ENCODE measurements at regions not wholly inside any gene's neighbourhood (a gene's known extent, or its start where the extent isn't known, plus 50 kb on each side); places are given as distances from the start of the nearest gene placed in this dataset.

DNA sequence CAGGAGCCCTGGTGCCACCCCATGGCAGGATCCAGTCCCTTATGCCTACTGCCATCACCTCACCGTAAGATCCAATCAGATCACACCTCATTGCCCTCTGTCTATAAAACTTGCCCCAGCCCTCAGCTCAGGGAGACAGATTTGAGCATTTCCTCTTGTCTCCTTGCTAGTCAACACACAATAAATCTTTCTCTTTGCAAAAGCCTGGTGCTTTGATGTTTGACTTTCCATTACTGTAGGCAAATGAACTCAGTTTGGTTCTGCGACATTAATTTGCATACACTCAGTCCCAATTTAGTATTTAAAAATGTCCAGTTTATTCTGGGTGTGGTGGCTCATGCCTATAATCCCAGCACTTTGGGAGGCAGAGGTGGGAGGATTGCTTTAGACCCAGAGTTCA, 188.4 kb downstream of the AEBP2 start:
- DNase-seq, result no peak

DNA sequence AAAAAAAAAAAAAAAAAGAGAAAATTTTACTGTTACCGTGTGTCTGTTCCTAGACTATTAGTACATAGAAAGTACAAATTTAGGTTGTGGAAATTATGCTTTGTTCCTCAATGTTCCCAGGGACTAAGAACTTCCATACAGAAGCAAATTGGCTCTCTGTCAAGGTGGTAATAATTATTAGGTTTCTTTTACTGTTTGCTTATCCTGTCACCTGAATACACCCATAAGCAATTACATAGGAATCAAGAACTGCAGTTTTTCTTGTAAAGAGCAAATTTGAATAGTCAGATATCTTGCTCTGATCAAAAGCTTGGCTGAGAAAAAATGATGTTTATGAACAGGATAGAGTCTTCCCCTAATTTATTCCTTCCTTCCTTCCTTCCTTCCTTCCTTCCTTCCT, 191.2 kb downstream of the AEBP2 start:
- no peak for DNase-seq

DNA sequence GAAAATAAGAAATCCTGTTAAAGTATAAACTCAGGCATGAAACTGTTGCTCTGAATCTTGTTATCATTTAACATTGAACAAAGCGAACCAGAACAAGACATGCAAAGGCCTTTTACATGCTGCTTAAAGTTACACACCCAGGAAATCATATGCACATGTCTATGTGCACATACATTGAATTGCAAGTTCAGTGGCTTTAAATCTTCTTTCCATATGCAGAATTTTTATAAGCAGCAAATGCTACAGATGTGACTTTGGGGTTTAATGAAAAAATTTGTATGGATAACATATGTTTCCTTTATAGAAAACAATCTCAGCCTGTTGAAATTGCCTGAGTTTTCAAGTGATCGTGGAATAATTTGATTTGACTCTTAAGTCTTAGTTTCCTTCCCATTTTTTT, 193.9 kb downstream of the AEBP2 start:
- no peak for DNase-seq

DNA sequence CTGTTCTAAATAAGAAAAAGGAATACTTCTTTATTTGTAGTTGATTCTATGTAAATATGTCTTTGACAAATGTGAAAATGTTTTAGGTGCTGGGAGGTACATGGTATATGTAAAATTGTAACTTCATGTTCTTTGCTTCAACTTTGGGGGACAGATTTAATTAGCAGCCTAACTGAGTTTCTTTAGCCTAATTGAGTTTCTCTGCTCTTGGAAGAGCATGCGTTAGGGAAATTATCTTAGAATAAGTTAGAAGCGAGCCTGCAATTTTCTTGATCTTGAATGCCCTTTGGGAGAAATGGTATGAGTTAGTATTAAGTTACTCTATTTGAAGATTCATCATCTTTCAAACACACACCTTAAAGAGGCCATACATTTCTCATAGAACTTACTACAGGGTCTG, 194.3 kb downstream of the AEBP2 start:
- no peak for DNase-seq

DNA sequence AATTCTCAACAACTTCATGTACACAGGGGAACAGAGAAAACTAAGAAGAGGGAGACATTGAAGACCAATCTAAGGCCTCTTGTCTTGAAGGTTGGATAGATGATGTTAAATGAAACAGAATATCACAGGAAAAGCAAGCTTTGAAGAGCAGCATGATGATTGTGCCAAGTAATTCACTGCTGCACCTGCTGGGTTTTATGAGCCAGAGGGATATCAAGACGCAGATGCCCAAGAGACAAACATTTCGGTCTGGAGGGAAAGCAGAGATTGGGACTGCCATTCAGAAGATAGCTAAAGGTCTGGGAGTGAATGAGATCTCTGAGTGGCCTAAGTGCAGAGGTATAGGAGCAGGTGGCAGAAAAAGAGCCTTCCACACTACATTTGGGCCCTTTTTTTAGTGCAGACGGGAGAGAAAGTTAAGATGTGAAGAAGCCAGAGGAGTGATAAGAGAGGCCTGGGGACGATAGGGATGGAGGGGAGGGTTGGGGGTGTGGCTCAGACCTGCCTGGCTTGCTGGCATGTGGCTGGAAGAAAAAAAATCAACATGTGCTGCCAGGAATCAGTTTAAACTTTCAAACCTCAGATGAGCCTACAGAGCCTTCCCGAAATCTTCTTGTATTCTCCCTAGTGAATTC, 200.6 kb downstream of the AEBP2 start:
- DNase-seq, result no peak

DNA sequence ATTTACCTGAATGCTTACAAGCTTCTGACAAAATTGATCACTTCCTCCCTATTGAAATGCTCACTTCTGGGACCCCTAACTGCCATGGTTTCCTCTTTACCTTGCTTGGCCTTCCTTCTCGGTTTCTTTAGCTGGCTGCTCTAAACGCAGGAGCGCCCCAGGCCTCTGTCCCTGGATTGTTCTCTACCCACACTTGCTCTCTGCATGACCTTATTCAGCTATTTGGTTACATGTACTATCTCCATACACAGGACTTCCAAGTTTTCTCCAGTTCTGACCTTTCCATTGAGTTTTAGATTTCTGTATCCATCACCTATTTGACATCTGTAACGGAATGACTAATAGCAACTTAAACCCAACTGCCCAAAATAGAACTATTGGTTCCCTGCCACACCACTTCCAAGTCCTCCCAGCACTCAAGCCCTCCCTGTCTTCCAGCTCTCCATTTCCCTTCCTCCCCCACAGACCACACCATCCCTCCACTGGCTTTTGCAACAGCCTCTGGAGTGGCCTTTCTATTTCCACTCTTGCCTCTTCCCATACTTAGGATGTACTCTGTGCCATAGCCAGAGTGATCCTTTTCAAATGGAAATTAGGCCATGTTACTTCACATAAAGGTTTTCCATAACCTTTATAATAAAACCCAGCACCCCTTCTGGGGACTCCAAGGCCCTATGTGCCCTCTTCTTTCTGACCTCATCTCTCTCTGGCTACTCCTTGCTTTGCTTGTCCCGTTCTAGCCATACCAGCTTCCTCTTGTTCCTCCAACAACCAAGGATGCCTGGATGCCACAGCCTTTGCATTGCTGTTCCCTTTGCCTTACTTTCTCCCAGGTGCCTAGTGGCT, 202.2 kb downstream of the AEBP2 start:
- no peak for DNase-seq

DNA sequence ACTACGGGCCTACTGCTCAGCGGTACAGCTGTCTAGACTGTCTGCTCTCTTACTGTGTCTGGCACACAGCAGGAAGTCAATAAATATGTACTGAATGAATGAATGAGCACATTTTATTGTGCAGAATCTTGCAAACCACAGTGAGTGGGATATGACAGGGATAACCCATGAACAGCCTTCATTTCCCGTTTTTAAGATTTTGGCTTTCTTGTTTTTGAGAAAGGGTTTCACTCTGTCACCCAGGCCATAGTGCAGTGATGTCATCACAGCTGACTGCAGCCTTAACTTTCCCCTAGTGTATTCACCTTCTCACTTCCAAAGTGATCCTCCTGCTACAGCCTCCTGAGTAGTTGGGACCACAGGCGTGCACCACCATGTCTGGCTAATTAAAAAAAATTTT, 203.1 kb downstream of the AEBP2 start:
- DNase-seq, result peak; percentile 63

DNA sequence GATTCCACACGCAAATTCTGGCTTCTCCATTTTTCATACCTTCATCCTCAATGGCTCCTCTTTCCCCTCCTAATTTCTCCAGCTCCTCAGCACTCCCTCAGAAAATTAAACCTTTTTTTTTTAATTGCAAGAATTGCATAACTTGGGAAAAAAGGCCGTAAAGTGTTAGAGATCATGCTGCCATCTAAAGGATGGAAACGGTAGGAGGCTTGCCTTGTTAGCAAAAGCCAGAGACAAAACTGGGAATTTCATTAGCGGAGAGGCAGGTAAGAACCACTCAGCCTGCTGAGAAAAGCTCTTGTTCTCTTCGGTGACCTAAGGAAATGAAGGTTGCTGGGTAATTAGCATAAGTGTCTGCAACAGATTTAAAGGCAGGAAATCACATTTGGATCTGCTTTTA, 204.3 kb downstream of the AEBP2 start:
- DNase-seq, result peak; percentile 6

DNA sequence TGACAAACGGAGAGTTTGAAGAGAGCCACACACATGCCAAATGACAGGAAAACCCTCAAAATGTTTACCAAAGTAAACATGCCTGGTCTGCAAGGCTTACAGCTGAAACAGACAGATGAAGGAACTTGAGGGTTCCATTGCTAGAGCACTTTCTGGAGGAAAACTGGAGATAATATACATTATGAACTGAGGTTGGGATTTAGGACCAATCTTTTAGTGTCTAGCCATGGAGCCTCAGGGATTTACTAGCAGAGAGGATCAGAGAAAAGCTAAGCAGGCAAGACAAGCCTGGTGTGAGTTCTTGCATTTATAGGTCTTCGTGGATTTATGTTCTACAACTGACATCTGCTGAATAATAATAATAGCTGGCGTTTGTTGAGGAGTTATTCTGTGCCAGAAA, 205.3 kb downstream of the AEBP2 start:
- DNase-seq, result no peak

DNA sequence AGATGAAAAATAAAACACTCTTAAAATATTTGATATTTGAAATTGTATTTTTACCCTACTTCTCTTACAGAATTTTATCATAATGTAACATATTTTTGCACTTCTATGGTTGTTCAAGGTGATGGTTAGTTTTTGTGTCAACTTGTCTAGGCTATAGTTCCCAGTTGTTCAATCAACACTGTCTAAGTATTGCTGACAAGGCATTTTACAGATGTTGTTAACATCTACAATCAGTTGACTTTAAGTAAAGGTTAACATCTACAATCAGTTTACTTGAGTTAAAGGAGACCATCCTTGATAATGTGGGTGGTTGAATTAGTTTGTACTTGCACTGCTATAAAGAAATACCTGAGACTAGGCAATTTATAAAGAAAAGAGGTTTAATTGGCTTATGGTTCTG, 206.5 kb downstream of the AEBP2 start:
- no peak for DNase-seq

DNA sequence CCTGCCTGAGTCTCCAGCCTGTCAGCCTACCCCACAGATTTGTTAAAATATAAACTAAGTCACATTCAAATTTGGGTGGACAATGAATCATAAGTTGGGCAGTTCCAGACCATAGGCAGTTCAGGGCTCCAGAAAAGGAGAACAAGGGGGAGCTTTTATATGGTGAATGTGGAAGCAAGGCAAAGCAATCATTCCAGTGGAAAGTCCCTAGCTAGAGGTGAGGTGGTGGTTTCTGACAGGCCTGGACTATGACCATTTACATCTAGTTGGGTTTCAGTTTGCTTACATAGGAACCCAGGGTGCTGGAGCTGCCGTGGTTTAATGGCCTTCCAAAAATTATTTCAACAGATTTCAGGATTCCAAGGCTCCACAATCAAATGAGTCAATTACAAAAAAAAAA, 207.3 kb downstream of the AEBP2 start:
- DNase-seq, result peak; percentile 26

DNA sequence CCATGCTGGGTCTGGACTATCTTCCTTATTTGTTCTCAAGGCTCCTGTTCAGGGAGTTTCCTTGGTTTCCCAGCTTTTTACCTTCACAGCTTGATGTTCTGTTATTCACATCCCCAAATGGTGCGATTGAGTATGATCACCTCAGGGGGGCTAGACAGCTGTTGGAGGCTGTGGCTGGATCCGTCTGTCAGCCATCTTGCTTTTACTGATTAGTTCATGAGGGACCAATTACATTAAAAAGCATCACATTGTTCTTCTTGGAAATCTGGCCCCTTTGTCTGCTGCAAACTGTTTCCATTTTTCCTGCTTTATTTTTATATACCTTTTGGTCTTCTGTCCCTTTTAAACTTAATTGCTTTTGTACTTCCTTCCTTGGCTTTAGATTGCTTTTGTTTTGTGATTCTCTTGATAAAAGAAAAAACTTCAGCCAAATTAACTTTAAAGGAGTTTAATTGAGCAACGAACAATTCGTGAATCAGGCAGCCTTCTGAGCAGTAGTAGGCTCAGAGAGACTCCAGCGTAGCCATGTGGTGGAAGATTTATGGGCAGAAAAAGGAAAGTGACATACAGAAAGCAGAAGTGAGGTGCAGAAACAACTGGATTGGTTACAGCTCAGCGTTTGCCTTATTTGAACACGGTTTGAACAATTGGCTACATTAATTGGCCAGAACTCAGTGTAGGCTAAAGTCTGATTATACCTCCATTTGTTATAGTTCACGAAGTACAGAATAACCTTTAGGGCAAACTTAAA, 208.7 kb downstream of the AEBP2 start:
- peak; percentile 33 for DNase-seq

DNA sequence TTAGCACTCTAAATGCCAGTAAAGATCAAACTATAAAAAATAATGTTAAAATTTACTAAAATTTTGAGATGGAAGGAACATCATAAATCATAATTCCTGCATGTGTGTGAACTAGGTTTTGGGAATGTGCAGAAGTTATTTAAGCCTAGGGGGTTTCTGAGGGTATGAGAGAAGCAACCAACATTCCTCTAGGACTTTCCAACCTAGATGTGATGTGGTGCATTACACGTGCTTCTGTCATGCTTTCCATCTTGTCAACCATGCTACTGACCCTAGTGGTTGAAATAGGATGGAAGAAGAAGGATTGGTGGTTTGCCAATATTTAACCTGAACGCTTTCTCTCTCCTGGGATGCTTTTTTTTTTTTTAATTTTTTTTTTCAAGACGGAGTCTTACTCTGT, 209.3 kb downstream of the AEBP2 start:
- no peak for DNase-seq

DNA sequence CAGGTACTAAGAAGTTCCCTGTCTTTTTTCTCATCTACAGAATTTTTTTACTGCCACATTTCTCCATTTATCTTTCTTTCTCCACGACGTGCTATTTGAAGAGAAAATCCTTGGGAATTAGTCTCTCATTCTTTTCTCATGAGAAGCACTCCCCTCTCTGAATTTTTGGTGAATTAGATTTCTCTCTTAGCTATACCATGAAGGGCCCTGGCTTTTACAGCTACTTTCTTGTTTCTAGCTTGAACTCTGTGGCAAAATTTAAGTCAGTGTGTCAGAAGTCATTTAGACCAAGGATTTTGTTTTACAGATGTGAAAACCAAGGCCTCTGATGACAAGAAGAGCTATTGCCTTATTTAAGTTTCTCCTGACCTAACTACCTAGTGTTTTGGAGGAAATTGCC, 213.1 kb downstream of the AEBP2 start:
- DNase-seq, result no peak

DNA sequence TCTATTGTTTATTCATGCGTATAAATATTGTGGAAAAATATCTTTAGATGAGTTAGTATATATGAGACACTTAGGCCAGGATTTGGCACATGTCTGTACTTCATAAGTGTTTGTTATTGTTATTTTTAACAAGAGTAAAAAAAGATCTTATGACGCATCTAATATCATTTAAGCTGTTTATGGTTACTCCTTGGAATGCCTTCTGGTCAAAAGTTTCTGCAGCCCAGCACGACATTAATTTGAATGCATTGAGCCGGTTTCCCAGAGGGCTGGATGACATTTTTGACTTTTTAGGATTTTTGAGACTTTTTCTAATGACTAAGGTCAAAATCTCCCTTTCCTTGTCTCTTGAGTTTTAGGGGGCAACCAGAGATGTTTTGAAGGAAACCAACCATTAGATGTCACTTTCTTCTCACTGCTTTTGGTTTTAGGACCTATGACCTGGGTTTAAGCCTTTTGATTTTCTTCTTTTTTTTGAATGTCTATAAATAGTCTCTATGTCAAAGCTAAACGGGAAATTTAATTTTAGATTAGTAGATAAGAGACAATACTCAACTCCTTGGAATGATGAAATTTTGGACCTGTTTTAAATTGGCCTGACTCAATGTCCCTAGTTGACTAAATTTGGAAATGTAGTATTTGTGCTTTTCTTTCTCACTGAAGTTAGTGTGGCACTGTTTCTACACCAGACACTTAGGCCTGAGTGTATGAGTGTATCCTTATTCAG, 215.5 kb downstream of the AEBP2 start:
- DNase-seq, result no peak

DNA sequence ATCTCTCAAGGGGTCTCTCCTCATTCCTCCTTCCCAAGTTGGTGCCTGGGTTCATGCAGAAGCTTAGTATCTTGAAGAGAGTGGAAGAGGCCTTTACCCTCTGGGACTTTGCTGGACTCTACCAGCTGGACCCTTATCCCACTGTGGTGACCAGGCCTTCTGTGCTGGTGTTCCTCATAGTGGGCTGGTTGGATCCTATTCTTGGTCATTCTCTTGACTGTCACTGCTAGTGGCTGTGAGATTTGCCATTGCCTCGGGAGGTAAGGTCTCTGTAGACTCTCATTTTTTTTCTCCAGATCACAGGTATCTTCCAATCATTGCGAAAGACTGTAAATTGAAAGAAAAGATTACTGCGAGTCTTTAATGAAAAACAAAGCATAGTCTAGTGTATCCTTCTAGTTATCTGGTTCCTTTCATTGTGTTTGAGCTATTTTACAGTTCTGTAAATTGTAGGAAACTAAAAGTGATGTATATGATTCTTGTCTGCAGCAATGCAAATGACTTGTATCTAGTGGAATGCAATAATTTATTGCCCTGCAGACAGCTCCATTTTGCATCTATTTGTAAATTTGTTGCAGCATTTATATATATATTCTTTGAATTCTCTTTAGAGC, 217.9 kb downstream of the AEBP2 start:
- DNase-seq, result no peak

DNA sequence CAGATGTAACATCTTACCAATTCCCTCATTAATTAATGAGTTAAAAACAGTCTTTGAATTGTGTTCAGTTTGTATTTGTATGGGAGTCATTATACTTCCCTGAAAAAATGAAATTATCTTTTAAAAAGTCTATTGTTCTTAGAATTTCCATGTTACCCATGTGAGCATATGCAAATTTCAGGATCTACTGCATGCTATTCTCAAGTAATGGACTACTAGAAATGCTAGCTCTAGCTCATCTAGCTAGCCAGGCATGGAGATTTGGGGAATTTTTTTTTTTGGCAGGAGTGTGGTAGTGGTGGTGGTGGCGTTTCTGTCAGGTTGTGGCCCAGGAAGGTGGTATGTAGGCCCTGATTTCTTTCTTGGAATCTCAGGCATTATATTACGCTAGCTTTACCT, 218.4 kb downstream of the AEBP2 start:
- DNase-seq, result no peak

DNA sequence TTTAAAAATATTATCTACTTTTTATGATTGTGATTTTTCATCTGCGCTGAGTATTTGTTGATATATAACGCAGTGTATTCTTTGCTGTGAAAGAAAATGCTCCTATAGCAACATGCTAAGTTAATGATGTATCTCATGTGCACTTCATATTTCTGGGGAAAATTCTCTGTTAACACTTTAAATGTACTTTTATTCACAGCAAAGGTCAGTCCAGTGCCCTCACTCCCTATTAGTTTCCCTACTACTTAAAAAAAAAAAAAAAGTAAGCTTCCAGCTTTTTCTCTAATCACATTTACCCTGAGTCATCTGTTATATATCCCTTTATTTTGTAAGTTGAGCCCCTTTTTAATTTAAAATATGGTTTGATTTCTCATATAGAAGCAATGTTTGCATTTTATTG, 219.8 kb downstream of the AEBP2 start:
- DNase-seq, result no peak

DNA sequence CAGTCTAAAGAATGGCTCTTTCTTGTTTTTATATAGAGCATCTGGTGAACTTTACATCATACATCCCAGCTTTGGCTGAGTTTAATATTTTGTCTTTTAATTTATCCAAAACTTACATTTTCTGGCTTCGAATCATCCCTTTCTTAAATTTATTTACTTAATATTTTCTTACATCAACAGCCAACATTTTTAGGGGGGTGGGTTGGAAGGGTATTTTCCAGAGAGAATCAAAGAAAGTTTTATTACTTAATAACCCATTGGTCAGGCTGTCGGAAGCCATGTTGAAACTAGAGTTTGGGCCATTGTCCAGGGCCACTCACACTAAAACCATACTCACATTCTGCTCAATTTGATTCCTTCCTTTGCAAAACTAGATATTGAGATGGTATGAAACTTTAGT, 220.2 kb downstream of the AEBP2 start:
- DNase-seq, result no peak

DNA sequence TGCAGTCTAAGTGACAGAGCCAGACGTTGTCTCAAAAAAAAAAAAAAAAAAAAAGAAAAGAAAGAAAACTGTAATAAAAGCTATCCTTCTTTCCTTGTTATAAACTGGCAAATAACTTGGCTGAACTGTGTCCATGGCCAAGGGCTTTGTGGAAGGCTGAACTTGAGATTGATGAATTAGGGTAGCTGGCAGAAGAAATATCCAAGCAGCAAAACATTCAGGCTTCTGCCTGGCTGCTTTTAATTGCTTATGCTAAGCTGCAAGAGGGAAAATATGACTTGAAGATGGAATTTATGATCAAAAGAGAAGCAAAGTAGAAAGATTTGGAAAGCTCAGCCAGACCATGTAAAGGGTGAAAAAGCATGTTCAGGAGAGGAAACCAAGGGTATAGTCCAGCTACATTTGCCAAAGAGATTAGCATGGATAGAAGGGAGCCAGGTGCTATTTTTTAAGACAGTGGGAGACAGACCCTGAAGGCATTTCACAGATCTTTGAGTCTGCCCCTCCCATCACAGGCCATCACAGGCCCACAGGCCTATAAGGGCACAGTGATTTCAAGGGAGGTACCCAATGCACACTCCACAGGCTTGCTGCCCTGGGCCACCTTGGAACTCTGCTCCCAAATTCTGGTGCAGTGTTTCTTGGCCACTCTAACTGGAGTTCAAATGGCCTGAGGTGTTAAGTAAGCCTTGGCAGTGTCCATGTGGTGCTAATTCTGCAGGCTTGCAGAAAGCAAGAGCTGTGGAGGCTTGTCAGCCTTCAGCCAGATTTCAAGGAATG, 226.0 kb downstream of the AEBP2 start:
- no peak for DNase-seq

DNA sequence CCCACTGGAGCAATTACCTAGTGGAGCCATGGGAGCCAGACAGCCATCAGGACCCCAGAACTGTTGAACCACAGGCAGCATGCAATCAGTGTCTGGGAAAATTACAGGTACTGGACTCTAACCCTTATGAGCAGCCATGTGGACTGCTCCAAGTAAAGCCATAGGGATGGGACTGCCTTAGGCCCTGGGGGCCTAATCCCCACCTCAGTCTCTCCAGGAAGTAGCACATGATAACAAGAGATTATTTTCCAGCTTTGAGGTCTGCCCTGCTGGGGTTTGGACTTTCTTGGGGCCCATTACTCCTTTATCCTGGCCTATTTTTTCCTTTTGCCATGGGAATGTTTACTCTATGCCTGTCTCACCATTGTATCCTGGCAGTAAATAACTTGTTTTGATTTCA, 226.8 kb downstream of the AEBP2 start:
- no peak for DNase-seq

DNA sequence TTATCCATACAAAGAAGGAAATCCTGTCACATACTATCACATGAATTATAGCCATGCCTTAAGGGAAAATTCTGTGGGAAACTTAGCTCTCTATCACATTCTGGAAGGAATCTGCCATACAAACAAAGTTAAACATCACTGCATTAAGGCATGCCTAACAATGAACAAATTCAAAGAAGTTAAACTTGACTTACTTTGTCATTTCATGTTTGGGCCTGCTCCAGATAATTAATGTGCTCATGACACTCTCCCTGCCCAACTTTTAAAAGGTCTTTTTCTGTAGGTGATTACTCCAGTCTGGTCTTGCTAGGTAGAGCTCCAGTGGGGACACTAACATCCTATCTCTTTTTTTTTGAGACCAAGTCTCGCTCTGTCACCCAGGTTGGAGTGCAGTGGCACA, 230.5 kb downstream of the AEBP2 start:
- no peak for DNase-seq
